Islet precursor cell (in vitro differentiated cells): ENCODE measurements at regions not wholly inside any gene's neighbourhood (a gene's known extent, or its start where the extent isn't known, plus 50 kb on each side); places are given as distances from the start of the nearest gene placed in this dataset.

Experiments
- DNase-seq: peaks from one replicate; pipeline ENCODE4 v3.0.0-alpha.2; 2018

- DNase-seq = no peak
These were observed 376.6 kb upstream of the SLCO3A1 start for GRCh38 chr15:91476861-91477260.

- no peak for DNase-seq
These were observed 374.8 kb upstream of the SLCO3A1 start for GRCh38 chr15:91478717-91479191.

- DNase-seq = no peak
These were observed 373.1 kb upstream of the SLCO3A1 start for GRCh38 chr15:91480426-91480825.

GRCh38 chr15:91482799-91483198, 370.7 kb upstream of the SLCO3A1 start:
- DNase-seq = no peak

DNA sequence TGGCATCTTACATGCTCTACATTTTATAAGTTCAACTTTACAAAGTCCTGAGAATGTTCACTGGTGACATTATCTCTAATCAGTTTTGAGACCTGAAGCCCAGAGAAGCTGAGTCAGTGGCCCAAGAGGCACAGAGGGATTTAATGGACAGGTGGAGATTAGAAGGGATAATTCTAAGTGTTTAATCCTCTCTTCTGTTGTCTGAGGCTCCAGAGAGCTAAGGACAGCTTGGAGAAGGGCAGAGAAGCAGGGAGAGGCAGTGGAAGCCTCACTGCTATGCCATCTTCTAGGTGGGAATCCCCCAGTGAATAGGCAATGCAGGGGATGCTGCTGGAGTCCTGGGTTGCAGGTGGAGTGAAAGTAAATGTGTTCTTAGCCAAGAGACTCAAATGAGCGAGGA, 369.4 kb upstream of the SLCO3A1 start:
- DNase-seq = no peak

GRCh38 chr15:91488452-91488851, 365.1 kb upstream of the SLCO3A1 start:
- DNase-seq = no peak

- DNase-seq = no peak
These were observed 363.3 kb upstream of the SLCO3A1 start for GRCh38 chr15:91490211-91490610.

DNA sequence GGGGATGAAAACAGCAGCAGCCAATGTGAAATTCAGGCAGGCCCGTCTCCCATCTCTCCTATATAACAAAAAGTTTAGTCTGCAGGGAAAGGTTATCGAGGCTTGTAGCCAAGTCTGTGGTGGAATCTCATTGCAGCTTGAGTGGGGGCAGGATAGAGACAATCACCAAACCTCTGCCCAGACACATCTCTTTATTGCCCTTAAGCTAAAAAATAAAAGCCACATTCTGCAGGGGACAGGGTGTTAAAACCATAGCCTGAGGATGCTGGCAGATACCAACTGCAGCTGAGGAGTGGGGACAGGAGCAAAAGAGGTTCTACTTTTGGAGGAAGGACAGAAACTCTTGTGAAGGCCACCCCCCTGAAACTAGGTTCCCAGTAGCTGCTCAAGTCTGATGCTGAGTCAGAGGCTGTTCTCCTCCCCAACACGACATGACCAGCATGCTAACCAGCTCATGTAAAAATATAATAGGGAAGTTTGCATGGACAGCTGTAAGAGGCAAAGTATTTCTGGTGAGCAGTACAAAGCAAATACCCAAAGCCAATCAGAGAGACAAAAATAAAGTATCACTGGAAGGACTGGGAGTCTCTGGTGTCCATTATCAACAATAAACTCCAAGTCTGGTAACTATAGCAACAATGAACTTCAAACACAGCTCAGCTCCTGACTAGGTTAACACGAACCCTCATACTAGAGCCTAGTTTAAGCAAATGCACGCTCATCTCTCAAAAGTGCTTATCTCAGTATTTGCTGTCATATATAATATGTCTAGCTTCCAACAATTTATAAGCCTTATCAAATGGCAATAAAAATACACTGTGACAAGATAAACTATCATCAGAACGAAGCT, 362.2 kb upstream of the SLCO3A1 start:
- DNase-seq = no peak

DNA sequence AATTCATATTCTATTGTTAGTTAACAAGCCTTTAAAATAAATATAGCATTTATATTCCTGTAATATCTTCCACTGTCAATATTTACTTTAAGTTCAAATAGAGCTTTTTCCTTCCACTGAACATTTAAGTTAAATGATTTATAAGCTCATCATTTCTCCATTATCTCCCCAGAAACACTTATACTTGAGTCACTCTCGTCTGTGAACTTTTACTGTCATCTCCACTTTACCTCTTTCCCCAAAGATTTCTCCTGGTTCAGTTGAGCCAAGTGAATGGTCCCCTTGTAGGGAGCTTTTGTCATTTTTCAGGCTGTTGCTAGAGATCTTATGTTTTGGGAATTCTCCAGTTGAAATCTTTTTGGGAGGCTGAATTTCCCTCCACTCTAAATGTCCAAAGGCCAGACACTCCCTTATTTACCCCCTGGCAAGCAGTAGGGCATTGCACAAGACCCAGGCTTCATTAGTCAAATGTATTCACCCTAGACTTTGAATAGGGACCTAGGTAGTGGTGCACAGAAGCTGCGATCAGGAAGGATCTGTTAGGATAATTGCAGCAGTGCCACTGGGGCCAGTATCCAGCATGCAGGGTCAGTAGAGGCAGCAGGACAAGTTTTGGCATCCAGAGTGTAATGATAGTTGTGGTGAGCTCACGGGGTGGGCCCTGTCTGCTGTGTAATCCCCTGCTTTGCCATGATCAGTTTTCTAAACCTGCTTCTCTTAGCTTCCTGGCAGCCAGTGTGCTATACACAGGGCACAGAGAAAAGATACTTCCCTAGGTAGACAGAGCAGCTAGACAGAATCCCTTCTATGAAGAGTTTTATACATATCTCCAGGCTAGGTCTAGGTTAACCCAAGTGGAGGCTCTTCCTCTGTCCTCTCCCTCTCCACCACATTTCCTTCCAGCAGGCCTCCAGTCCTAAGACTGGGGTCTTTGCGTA, 356.5 kb upstream of the SLCO3A1 start:
- no peak for DNase-seq

GRCh38 chr15:91498046-91498748, 355.3 kb upstream of the SLCO3A1 start:
- DNase-seq = no peak

DNA sequence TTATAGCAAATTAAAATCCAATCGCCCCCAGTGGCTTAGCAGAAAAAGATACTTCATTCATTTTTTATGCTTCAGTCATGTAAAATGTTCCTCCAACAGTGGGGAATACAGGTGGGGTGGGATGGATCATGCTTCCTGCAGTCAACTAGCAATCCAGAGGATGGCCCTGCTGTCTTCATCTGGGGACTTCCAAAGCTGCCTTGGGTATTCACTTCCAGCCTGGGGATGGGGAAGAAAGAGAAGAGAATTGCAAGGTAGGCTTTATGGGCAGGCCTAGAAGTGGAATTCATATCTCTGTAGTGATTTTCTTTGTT, 354.8 kb upstream of the SLCO3A1 start:
- DNase-seq = no peak

- no peak for DNase-seq
These were observed 353.6 kb upstream of the SLCO3A1 start for GRCh38 chr15:91499774-91500383.

DNA sequence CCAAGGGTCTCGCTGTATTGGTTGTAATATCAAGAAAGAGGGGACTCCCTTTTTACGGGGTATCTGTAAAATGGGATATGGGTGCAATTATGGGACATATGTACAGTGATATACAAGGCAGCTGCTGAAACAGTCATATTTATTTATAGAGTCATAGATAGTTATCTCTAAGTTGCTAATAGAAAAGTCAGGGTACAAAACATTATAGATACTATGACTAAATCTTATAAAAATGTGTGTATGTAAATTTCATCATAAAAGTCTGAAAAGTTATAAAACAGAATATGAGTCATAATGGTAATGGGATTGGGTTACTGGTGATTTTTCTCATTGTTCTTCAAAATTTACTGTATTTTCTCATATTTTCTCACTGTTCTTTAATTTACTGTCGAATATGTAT, 344.9 kb upstream of the SLCO3A1 start:
- DNase-seq = no peak

DNA sequence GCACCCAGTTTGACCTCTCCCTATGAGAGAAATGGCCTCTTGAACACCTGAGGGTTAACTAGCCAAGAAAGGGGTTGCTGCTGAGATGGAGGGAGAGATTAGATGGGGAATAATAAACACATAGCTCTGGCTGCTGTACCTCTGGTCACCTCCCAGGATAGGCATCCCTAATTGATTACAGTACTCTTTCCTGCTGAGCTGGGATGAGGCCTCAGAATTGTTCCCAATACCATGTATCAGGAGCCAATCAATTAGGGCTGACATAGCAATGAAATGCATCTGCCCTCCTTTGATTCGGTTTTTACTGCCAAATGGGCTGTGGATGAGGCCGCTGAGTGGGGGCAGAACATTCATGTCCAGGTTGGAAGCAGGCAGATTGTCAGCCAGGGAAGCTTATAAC, 339.4 kb upstream of the SLCO3A1 start:
- no peak for DNase-seq

DNA sequence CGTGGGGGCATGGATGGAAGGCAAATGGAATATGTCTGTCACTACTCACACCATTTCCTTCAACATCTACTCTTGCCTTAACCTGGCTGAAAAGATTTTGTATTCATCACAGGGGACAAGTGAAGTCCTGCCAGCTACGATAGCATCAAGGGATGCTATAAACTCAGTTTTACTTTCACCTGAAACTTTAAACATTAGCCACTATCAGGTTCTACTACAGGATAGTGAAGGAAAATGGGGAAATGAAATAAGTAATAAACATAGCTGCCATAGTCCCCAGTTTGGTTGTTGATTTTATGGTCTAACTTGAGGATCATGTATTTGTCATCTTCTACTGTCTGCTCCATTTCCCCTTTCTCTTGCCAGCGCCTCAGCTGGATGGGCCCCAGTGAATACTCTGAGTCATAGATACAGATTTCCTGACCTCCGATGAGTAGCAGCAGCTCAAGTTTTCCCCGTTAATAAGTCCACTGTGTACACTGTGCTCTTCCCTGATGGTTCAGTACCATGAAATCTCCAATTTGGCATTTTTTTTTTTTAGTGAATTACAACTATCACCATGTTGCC, 338.2 kb upstream of the SLCO3A1 start:
- DNase-seq = no peak

DNA sequence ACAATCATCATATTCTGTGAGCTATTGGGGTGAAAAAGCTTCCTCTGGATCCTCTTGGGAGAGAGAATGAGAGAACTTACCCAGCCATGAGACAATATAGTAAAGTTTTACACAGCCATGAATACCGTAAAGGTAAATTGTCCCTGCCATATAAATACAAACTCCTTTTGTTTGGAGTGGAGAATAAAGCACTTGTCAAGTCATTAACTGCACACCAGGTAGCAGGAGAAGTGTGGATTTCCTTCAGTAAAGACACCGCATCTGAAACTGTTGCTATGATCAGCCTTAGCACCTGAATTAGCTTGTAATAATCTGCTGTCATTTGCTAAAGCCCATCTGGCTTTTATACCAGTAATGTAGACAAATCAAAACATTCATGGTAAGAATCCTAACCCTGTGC, 336.6 kb upstream of the SLCO3A1 start:
- no peak for DNase-seq

DNA sequence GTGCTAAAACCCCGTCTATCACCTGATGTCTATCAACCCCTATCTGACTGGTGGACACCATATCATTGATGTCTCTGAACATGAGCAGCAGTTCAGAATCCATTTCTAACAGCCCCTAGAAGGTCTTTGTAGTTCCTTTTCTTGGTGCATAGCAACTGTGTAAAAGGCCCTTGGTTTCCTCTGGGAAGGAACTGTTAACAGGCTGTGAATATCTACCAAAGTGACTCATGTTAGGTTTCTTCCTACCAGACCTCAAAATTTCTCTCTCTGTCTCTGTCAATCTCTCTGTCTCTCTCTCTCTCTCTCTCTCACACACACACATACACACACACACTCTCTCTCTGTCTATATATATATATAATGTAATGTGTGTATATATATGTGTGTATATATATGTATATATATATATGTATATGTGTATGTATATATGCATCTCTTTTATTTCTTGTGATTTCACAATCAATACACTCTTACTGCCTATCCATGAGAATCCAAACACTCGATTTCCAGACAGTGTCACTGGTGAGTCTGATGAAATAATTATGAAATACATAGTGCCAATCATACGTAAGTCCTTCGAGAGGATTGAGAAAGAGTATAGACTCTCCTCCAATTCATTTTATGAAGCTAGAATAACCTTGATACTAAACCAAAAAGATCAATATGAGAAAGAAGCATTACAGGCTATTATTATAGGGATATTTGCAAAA, 335.9 kb upstream of the SLCO3A1 start:
- DNase-seq = no peak

GRCh38 chr15:91520850-91521249, 332.7 kb upstream of the SLCO3A1 start:
- DNase-seq = no peak

GRCh38 chr15:91521548-91521947, 332.0 kb upstream of the SLCO3A1 start:
- DNase-seq = no peak

DNA sequence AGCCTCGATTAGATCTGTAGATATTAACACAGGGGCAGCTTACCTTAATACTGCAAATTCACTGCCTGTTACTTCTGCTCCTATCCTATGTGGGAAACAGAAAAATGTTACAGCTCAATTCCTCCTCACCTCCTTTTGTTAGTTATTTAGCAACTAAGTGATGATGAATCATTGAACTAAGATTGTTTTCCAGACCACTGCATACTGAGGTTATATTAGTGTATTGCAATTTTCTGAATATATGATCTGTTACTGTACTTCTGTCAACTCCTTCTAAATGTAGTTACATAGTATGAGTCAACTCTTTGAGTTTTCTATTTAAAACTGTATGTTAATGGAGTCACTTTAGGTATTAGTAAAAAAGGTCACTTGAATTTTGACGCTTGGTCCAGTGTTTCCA, 331.5 kb upstream of the SLCO3A1 start:
- no peak for DNase-seq

DNA sequence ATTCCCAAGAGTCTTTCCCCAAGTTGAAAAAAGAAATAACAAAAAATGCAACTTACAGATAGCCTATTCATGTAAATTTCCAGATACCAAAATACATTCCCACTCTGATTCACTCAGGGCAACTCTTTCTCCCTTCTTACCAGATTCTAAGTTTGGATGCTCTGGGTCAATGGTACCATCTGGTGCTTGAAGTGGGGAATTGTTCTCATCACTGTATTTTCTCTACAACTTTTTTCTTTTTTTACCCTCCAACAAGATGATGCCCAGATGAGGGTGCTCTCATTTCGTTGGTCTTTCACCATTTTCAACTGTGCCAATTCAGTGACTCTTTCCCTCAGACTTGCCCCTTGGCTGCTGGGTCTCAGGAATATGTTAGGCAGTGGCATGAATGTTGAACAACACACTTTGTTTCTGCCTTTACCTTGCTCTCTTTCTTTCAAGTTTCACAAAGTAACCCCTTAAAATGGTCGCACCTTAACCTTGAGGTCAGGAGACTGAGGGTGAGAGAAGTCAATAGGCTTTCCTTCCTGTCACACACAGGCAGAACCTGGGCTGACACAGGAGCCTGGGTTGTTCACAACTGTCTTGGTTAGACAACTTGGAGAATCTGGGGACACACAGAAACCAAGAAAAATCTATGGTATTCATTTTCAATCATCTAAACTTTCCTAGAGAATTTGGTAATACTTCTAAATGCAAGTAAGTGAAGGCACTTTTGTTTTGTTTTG, 330.7 kb upstream of the SLCO3A1 start:
- DNase-seq = no peak
